Heart left ventricle (tissue), 13 donors: ENCODE measurements at regions not wholly inside any gene's neighbourhood (a gene's known extent, or its start where the extent isn't known, plus 50 kb on each side); places are given as distances from the start of the nearest gene placed in this dataset.

Experiments used
- POLR2A ChIP-seq, 2 donors: fragments of 450-650 bp; IDR thresholded peaks; one replicate each; pipeline ENCODE4 v1.6.1; 2017; ENCODE audit warnings: antibody characterized with exemption in 2 of 2, mild to moderate bottlenecking in 2 of 2, moderate library complexity in 2 of 2
- TF ChIP-seq, protein P1 (sequence below), 12 donors: fragments of 200-600 bp; sonication (generic) in 4 of 12; IDR thresholded peaks; one replicate each; pipeline versions ENCODE4 v1.5.0 to v1.8.0; 2018 to 2022; ENCODE audit warnings: antibody characterized with exemption in 12 of 12, mild to moderate bottlenecking in 5 of 12
- donor health status: ischemic (EF 13 %, LVEDD 7.1; RV severe dilation, severe dysfunction).
- donor health status: DM: no; HTN: yes; CAD: no.
- donor health status: DM: no; HTN: no; CAD: no.
- donor health status: ischemic (EF 25% LVEDD 6.9; RV normal size, moderate dysfunction).
- donor health status: ischemic (EF 25% LVEDD 5.7; RV mildly dilated, moderate dysfunction).
- donor health status: ischemic (EF 35%, LVEDD 5.7; RV mildly dilated, moderate dysfunction).
- donor health status: nonischemic (EF 11% LVEDD 7.7; RV severe dilation, severe dysfunction).
- donor health status: DM: yes; HTN: yes; CAD: no.
- donor health status: PGD.
- donor health status: ischemic (EF 29% LVEDD 5.4; RV normal size, mild dysfunction).
- donor health status: nonischemic (EF 23%, LVEDD 6.1; RV moderate dilation, normal function).

DNA sequence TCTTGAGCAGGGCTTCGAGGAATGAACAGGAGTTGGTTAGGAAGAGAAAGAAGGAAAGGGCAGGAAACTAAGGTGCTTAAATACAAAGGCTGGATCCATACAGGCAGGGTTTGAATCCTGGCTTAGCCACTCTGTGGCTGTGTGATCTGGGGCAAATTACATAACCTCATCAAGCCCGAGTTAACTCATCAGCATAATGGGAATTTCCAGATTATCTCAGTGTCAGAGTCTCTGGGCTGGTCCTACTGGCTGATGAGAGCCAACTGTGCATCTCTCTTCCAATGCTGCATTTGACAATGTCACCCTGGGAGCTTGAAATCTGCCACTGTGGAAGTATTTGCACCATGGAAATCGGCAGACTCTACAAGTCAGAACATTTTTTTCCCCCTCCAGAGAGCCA is 83.8 kb upstream of the SLC6A6 start:
- TF ChIP-seq POLR2A (IDR thresholded peaks at IDR 0.05), result no peak
- TF ChIP-seq, protein P1, sequence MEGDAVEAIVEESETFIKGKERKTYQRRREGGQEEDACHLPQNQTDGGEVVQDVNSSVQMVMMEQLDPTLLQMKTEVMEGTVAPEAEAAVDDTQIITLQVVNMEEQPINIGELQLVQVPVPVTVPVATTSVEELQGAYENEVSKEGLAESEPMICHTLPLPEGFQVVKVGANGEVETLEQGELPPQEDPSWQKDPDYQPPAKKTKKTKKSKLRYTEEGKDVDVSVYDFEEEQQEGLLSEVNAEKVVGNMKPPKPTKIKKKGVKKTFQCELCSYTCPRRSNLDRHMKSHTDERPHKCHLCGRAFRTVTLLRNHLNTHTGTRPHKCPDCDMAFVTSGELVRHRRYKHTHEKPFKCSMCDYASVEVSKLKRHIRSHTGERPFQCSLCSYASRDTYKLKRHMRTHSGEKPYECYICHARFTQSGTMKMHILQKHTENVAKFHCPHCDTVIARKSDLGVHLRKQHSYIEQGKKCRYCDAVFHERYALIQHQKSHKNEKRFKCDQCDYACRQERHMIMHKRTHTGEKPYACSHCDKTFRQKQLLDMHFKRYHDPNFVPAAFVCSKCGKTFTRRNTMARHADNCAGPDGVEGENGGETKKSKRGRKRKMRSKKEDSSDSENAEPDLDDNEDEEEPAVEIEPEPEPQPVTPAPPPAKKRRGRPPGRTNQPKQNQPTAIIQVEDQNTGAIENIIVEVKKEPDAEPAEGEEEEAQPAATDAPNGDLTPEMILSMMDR (IDR thresholded peaks at IDR 0.05), result no peak
